C4-2B (cell line): ENCODE measurements at regions not wholly inside any gene's neighbourhood (a gene's known extent, or its start where the extent isn't known, plus 50 kb on each side); places are given as distances from the start of the nearest gene placed in this dataset.

Source experiments
- ZFX ChIP-seq: fragments of 450-650 bp; IDR thresholded peaks from 2 replicates; pipeline ENCODE4 v1.6.1; 2017
- TF ChIP-seq, protein P1 (sequence below): fragments of 450-650 bp; conservative IDR thresholded peaks from 2 replicates; pipeline ENCODE4 v1.5.1; 2017; ENCODE audit warnings: mild to moderate bottlenecking

DNA sequence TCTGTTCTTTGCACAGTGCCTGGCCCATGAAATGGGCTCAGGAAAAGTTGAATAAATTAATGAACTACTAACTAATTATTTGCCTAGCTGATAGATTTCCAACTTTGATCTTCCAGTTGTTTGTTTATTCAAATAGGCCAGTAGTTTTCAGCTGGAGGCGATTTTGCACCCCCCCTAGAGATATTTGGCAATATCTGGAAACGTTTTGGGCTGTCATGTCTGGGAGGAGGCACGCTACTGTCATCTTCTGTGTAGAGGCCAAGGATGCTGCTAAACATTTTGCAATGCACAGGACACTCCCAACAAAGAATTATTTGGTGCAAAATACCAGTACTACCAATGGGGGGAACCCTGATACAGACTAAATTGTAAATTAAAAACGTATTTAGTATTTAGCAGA, 81.9 kb downstream of the VCX2 start:
- TF ChIP-seq, protein P1, sequence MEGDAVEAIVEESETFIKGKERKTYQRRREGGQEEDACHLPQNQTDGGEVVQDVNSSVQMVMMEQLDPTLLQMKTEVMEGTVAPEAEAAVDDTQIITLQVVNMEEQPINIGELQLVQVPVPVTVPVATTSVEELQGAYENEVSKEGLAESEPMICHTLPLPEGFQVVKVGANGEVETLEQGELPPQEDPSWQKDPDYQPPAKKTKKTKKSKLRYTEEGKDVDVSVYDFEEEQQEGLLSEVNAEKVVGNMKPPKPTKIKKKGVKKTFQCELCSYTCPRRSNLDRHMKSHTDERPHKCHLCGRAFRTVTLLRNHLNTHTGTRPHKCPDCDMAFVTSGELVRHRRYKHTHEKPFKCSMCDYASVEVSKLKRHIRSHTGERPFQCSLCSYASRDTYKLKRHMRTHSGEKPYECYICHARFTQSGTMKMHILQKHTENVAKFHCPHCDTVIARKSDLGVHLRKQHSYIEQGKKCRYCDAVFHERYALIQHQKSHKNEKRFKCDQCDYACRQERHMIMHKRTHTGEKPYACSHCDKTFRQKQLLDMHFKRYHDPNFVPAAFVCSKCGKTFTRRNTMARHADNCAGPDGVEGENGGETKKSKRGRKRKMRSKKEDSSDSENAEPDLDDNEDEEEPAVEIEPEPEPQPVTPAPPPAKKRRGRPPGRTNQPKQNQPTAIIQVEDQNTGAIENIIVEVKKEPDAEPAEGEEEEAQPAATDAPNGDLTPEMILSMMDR = no peak
- no peak for TF ChIP-seq ZFX
